ENCODE measurements at regions not wholly inside any gene's neighbourhood (a gene's known extent, or its start where the extent isn't known, plus 50 kb on each side); places are given as distances from the start of the nearest gene placed in this dataset.
A peak's percentile ranks its signal among the peaks of the same experiment; 100 is the strongest.

DNA sequence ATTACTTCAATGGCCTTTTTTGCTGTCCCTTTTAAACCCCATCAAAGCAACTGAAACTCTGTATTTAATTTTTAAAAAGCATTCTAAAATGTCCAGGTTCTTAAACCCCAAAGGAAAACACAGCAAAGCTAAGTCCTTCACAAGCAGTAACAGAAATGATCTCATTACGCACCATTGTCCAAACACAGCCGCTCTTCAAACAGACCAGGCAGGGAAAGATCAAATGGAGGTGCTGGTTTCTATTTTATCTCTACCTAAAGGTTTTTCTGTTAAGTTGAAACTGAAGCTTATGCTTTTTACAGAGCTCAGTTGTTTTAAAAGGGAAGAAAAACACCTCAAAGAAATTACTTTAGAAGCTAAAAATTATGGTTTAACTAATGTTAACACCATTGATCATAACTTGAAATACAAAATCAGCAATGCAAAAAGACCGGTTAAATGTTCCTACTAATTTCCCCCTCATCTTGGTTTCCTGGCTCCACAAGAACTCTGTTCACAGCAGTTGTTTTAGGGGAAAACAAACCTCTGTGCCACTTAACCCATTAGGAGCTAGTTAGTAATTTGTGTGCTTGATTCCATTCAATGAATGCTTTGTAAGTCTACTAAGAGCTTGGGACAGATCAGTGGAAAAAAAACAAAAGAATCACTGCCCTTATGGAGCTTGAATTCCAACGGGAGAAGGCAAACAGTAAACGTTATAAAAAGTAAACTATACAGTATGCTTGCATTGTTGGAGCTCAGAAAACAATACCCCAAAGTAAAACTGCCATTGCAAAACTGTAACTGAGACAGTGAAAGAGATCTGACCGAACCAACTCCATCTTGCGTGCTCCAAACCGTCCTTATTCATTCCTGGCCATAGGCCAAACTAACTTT is 87.4 kb downstream of the CD24 start:
- H3K9me3 ChIP-seq (ENCODE audit: control insufficient read depth in 1 of 2, insufficient read depth in 1 of 2, low read depth in 1 of 2, low read length in 2 of 2), result no peaks in the 10 kb centered on the region
- intact Hi-C loops (cut with micrococcal nuclease), result no loop called here
- TF ChIP-seq EGR1 (IDR thresholded peaks at IDR 0.05; ENCODE audit: low read depth) (no peak), ZNF274 (IDR thresholded peaks at IDR 0.05; ENCODE audit: low read depth, low read length) (no peak), TCF7L2 (IDR thresholded peaks at IDR 0.05; ENCODE audit: borderline replicate concordance, extremely low read depth, insufficient read depth, insufficient read length) (no peak), SIN3A (IDR thresholded peaks at IDR 0.05; ENCODE audit: low read depth) (no peak), POLR2A (IDR thresholded peaks at IDR 0.05; ENCODE audit: borderline replicate concordance, extremely low read depth, insufficient read depth, insufficient read length) (no peak), EZH2phosphoT487 (IDR thresholded peaks at IDR 0.05; ENCODE audit: borderline replicate concordance) (no peak), CBX3 (IDR thresholded peaks at IDR 0.05; ENCODE audit: low read depth) (no peak), JUND (IDR thresholded peaks at IDR 0.05) (no peak), CEBPB (IDR thresholded peaks at IDR 0.05; ENCODE audit: low read depth) (no peak), RAD21 (IDR thresholded peaks at IDR 0.05; ENCODE audit: low read depth) (no peak)
- TF ChIP-seq, protein P1, sequence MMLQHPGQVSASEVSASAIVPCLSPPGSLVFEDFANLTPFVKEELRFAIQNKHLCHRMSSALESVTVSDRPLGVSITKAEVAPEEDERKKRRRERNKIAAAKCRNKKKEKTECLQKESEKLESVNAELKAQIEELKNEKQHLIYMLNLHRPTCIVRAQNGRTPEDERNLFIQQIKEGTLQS (IDR thresholded peaks at IDR 0.05), result no peak
- TF ChIP-seq, protein P2, sequence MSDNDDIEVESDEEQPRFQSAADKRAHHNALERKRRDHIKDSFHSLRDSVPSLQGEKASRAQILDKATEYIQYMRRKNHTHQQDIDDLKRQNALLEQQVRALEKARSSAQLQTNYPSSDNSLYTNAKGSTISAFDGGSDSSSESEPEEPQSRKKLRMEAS (IDR thresholded peaks at IDR 0.05), result no peak
- TF ChIP-seq, protein P3, sequence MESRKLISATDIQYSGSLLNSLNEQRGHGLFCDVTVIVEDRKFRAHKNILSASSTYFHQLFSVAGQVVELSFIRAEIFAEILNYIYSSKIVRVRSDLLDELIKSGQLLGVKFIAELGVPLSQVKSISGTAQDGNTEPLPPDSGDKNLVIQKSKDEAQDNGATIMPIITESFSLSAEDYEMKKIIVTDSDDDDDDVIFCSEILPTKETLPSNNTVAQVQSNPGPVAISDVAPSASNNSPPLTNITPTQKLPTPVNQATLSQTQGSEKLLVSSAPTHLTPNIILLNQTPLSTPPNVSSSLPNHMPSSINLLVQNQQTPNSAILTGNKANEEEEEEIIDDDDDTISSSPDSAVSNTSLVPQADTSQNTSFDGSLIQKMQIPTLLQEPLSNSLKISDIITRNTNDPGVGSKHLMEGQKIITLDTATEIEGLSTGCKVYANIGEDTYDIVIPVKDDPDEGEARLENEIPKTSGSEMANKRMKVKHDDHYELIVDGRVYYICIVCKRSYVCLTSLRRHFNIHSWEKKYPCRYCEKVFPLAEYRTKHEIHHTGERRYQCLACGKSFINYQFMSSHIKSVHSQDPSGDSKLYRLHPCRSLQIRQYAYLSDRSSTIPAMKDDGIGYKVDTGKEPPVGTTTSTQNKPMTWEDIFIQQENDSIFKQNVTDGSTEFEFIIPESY (IDR thresholded peaks at IDR 0.05; ENCODE audit: extremely low read depth, insufficient replicate concordance, low read length), result no peak
- H4K20me1 ChIP-seq (ENCODE audit: insufficient read depth), result no peaks in the 10 kb centered on the region
- DNase-seq (ENCODE audit: low read depth, low spot score) (no peak), ATAC-seq (no peak)
- H3K4me3 ChIP-seq (replicated peaks in 1 of 2; ENCODE audit: low read depth in 1 of 2, low read length in 2 of 2), result no peak overlapping the region
- BruUV-seq (replicated peaks), result no TSS peak
- H3K9me2 ChIP-seq (ENCODE audit: insufficient read depth), result no peaks in the 10 kb centered on the region
- H3K4me2 ChIP-seq (ENCODE audit: low read length), result no peak overlapping the region
- no peaks in the 10 kb centered on the region for H3K79me2 ChIP-seq (ENCODE audit: insufficient read depth, low read length)
- POLR2A ChIA-PET, result no interaction called here
- CTCF ChIA-PET, result no interaction called here
- no peak overlapping the region for H3K27ac ChIP-seq (ENCODE audit: low read depth, low read length)
- no peaks in the 10 kb centered on the region for H3K36me3 ChIP-seq (ENCODE audit: control insufficient read depth in 1 of 2, insufficient read depth in 2 of 2, low read length in 2 of 2)
- H3K9ac ChIP-seq (ENCODE audit: low read length), result no peak overlapping the region
- peak overlapping the region; percentile 43 for H2AFZ ChIP-seq (ENCODE audit: low read depth, low read length, poor library complexity, severe bottlenecking)
- no peaks in the 10 kb centered on the region for H3K27me3 ChIP-seq (ENCODE audit: insufficient read depth, low read length)
- RAD21 ChIA-PET (ENCODE audit: low non-redundant PET in 1 of 2, low total read pairs in 2 of 2, uncharacterized antibody in 2 of 2, unreplicated experiment in 2 of 2), result no interaction called here
- peaks cover 8 to 21% of the 10 kb centered on the region in 2 experiments; a peak in 3 of 4 replicates for H3K4me1 ChIP-seq (ENCODE audit: control insufficient read depth in 1 of 2, insufficient read depth in 2 of 2, low read length in 2 of 2)
